K562 (cell line): ENCODE measurements at regions not wholly inside any gene's neighbourhood (a gene's known extent, or its start where the extent isn't known, plus 50 kb on each side); places are given as distances from the start of the nearest gene placed in this dataset.

Experiments
- ATAC-seq: fragments of 200-7000 bp; cut with Tn5 transposase; 3 replicates; pipeline ENCODE4 v1.9.1; 2020; ENCODE audit warnings: moderate library complexity
- BruUV-seq: library from RNA; stranded (reverse); fragments of 400-500 nt; replicated peaks from 2 replicates; lab custom pipeline; 2021; lab: Mats Ljungman, UMichigan
- CTCF ChIA-PET: fragments of 300-600 bp; formaldehyde crosslinking; extraction: SDS; loops from one replicate; lab custom pipeline; 2021; ENCODE audit warnings: low intra/inter-chr PET ratio; lab: Yijun Ruan, JAX
- POLR2A ChIA-PET: fragments of 300-600, 350-650 bp; sonication (Branson Sonifier 250); formaldehyde crosslinking; extraction: SDS; loops from one replicate; lab custom pipeline; 2021; ENCODE audit warnings: antibody characterized with exemption, inconsistent platforms; lab: Yijun Ruan, JAX
- DNase-seq, 4 experiments: peaks; one replicate each; pipeline versions ENCODE4 v3.0.0 to v3.0.0-alpha.2; 2011 to 2018; ENCODE audit warnings: low spot score in 3 of 4, mixed read lengths in 3 of 4; ENCODE audit errors: extremely low read depth in 1 of 4
- FAIRE-seq: peaks from 2 replicates; lab custom pipeline; 2011; peaks lifted over from hg19 to GRCh38; lab: Jason Lieb, UNC
- H2AFZ ChIP-seq: 2 replicates; pipeline ENCODE4 v1.6.0; 2011; ENCODE audit warnings: low read depth, low read length, control low read depth, inconsistent platforms
- H3K27ac ChIP-seq: fragments of 200-600 bp; 3 replicates; pipeline ENCODE4 v1.8.0; 2011; ENCODE audit warnings: low read depth, mild to moderate bottlenecking, control low read depth, inconsistent platforms, low read length, moderate library complexity, mixed read lengths; ENCODE audit errors: extremely low read depth
- H3K27me3 ChIP-seq, 2 experiments: fragments of 300-600 bp in 1 of 2; 2 replicates in 1 of 2; 3 replicates in 1 of 2; pipeline versions ENCODE4 v1.6.0 to v1.8.0; 2011; ENCODE audit warnings: inconsistent platforms in 2 of 2, low read length in 2 of 2, mild to moderate bottlenecking in 1 of 2, mixed read lengths in 1 of 2, moderate library complexity in 1 of 2; ENCODE audit not compliant: control insufficient read depth in 2 of 2, insufficient read depth in 2 of 2
- H3K36me3 ChIP-seq: fragments of 300-600 bp; 3 replicates; pipeline ENCODE4 v1.8.0; 2011; ENCODE audit warnings: mild to moderate bottlenecking, low read length, inconsistent platforms; ENCODE audit not compliant: control insufficient read depth, insufficient read depth
- H3K4me1 ChIP-seq, 2 experiments: fragments of 200-600 bp in 1 of 2; replicated peaks in 1 of 2; 2 replicates in 1 of 2; 3 replicates in 1 of 2; pipeline versions ENCODE4 v1.5.1 to v1.8.0; 2011; ENCODE audit warnings: inconsistent platforms in 2 of 2, low read length in 2 of 2, mild to moderate bottlenecking in 1 of 2, mixed read lengths in 1 of 2, moderate library complexity in 1 of 2; ENCODE audit not compliant: control insufficient read depth in 2 of 2, insufficient read depth in 2 of 2
- H3K4me2 ChIP-seq: 2 replicates; pipeline ENCODE4 v1.6.1; 2011; ENCODE audit warnings: low read length, control low read depth, inconsistent platforms, mixed read lengths; ENCODE audit not compliant: insufficient read depth
- H3K4me3 ChIP-seq: fragments of 200-600 bp; sonication (generic), shearing (Covaris generic); 2 replicates; pipeline ENCODE4 v1.5.1; 2016; ENCODE audit warnings: control low read depth, inconsistent platforms
- H3K79me2 ChIP-seq: fragments of 200-600 bp; 3 replicates; pipeline ENCODE4 v1.8.0; 2011; ENCODE audit warnings: low read length, inconsistent platforms; ENCODE audit not compliant: control insufficient read depth, insufficient read depth
- H3K9ac ChIP-seq, 2 experiments: 2 replicates each; pipeline versions ENCODE4 v1.6.0 to v1.6.1; 2011; ENCODE audit warnings: low read depth in 2 of 2, low read length in 2 of 2, control low read depth in 1 of 2, inconsistent platforms in 1 of 2, mild to moderate bottlenecking in 1 of 2, mixed read lengths in 1 of 2; ENCODE audit not compliant: insufficient read depth in 1 of 2
- H3K9me1 ChIP-seq: one replicate; pipeline ENCODE4 v1.6.0; 2011; ENCODE audit warnings: inconsistent platforms, mild to moderate bottlenecking, low read length, moderate library complexity; ENCODE audit not compliant: control insufficient read depth, insufficient read depth
- H3K9me3 ChIP-seq: replicated peaks from 2 replicates; pipeline ENCODE4 v1.5.1; 2011; ENCODE audit warnings: low read depth, low read length, inconsistent platforms; ENCODE audit not compliant: control insufficient read depth, insufficient read depth
- H4K20me1 ChIP-seq: replicated peaks from 2 replicates; pipeline ENCODE4 v1.6.1; 2011; ENCODE audit warnings: low read length, inconsistent platforms, mixed read lengths; ENCODE audit not compliant: control insufficient read depth, insufficient read depth
- KLF1 ChIP-seq: fragments of 450-650 bp; IDR thresholded peaks from 2 replicates; pipeline ENCODE4 v1.6.1; 2016; ENCODE audit warnings: missing genetic modification characterization, missing compliant biosample characterization
- LCOR ChIP-seq: sonication (generic); formaldehyde crosslinking; IDR thresholded peaks from 2 replicates; pipeline ENCODE4 v1.8.0; 2022; ENCODE audit warnings: mild to moderate bottlenecking, missing genetic modification reagents
- MTA2 ChIP-seq: fragments of 450-650 bp; IDR thresholded peaks from 2 replicates; pipeline ENCODE4 v1.6.1; 2016; ENCODE audit warnings: low read depth
- POU5F1 ChIP-seq: fragments of 150-350 bp; IDR thresholded peaks from 2 replicates; pipeline ENCODE4 v1.6.1; 2014; ENCODE audit warnings: borderline replicate concordance, low read length, low read depth, mild to moderate bottlenecking; ENCODE audit not compliant: partially characterized antibody
- PRPF4 ChIP-seq: fragments of 200-400 bp; formaldehyde crosslinking; IDR thresholded peaks from one replicate; pipeline ENCODE4 v1.6.1; 2017; ENCODE audit warnings: low read length, low read depth, mild to moderate bottlenecking; ENCODE audit not compliant: insufficient read depth, poor library complexity, severe bottlenecking
- SLC30A9 ChIP-seq: fragments of 250-450 bp; sonication (Bioruptor Pico); IDR thresholded peaks from 2 replicates; pipeline ENCODE4 v1.8.0; 2022; ENCODE audit warnings: mild to moderate bottlenecking, moderate library complexity
- TAF1 ChIP-seq: IDR thresholded peaks from 2 replicates; pipeline ENCODE4 v1.6.1; 2011; ENCODE audit warnings: mild to moderate bottlenecking, low read length, moderate library complexity; ENCODE audit not compliant: insufficient read depth, control insufficient read depth, severe bottlenecking; ENCODE audit errors: extremely low read depth
- XRCC3 ChIP-seq: fragments of 450-650 bp; IDR thresholded peaks from 2 replicates; pipeline ENCODE4 v1.6.1; 2017; ENCODE audit warnings: mild to moderate bottlenecking, moderate library complexity
- ZBTB7A ChIP-seq: IDR thresholded peaks from 2 replicates; pipeline ENCODE4 v1.6.1; 2011; ENCODE audit warnings: low read depth, mild to moderate bottlenecking, low read length, moderate library complexity, borderline replicate concordance; ENCODE audit not compliant: control insufficient read depth
- ZNF347 ChIP-seq: fragments of 450-650 bp; formaldehyde crosslinking; IDR thresholded peaks from 2 replicates; pipeline ENCODE4 v1.4.0; 2020; ENCODE audit warnings: low read depth, mild to moderate bottlenecking, moderate library complexity
- ZNF561 ChIP-seq: fragments of 450-650 bp; formaldehyde crosslinking; conservative IDR thresholded peaks from 2 replicates; pipeline ENCODE4 v1.4.0; 2020; ENCODE audit warnings: mild to moderate bottlenecking, moderate library complexity
- WGBS: fragments of 100-300 bp; shearing (Covaris generic); methylation state at CpG from one replicate; pipeline ENCODE4 v1.1.6; 2016; ENCODE audit warnings: low coverage, mixed read lengths; ENCODE audit not compliant: insufficient coverage; ENCODE audit errors: missing lambda C conversion rate; 5-methylcytosine and 5-hydroxymethylcytosine counted together
- in situ Hi-C: fragments of 300-500 bp; cut with MboI; formaldehyde crosslinking; loops from 4 replicates; pipeline ENCODE4 v1.15.0; 2018; ENCODE audit warnings: inconsistent platforms, mixed read lengths
- intact Hi-C: fragments of 100-400 bp; cut with micrococcal nuclease; formaldehyde crosslinking; loops from 2 replicates; pipeline ENCODE4 v1.14.2; 2022
- TF ChIP-seq, protein P1 (sequence below): sonication (generic); formaldehyde crosslinking; IDR thresholded peaks from 2 replicates; pipeline ENCODE4 v1.8.0; 2022; ENCODE audit warnings: missing genetic modification reagents, mild to moderate bottlenecking, borderline replicate concordance
- TF ChIP-seq, protein P2 (sequence below): fragments of 250-450 bp; sonication (Bioruptor Pico); IDR thresholded peaks from 2 replicates; pipeline ENCODE4 v1.5.0; 2021; ENCODE audit warnings: mild to moderate bottlenecking, borderline replicate concordance

DNA sequence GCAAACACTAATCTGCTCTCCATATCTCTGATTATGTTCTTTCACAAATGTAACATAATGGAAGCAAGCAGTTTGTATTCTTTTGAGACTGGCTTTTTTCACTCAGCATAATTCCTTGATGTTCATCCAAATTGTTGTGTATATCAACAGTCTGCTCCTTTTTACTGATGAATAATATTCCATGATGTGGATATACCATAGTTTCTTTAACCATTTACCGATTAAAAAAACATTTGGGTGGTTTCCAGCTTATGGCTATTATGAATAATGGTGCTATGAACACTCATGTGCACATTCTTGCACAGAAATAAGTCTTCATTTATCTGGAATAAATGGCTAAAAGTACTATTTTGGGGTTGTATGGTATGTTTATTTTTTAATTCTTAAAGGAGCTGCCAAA, 708.9 kb downstream of the RFPL4B start:
- ChIA-PET POLR2A (interaction anchor here (0.8 kb wide), 1 partner anchor 10 kb away, joined by 3 read pairs; no protein-coding TSS in a partner anchor), CTCF (no interaction called here)
- Histone ChIP-seq H3K27ac (no peak overlapping the region), H3K9me3 (no peaks in the 10 kb centered on the region), H3K27me3 (no peaks in the 10 kb centered on the region), H4K20me1 (no peaks in the 10 kb centered on the region), H3K4me2 (no peak overlapping the region), H3K36me3 (no peaks in the 10 kb centered on the region), H3K9ac (no peak overlapping the region), H3K4me1 (no peaks in the 10 kb centered on the region), H3K4me3 (no peak overlapping the region), H2AFZ (no peak overlapping the region), H3K79me2 (no peaks in the 10 kb centered on the region), H3K9me1 (no peaks in the 10 kb centered on the region)
- no TSS peak for BruUV-seq
- ATAC-seq (no peak), DNase-seq (no peak), FAIRE-seq (no peak)
- in situ Hi-C loops: no loop called here
- WGBS: 0% methylated on average over 1 of the region's 1 CpG
- TF ChIP-seq TAF1 (no peak), ZNF347 (no peak), KLF1 (tag) (no peak), MTA2 (no peak), LCOR (CRISPR knock-in tag) (no peak), SLC30A9 (CRISPR knock-in tag) (no peak), POU5F1 (no peak), PRPF4 (no peak), ZBTB7A (no peak), ZNF561 (CRISPR knock-in tag) (no peak), XRCC3 (no peak)
- TF ChIP-seq, protein P1, sequence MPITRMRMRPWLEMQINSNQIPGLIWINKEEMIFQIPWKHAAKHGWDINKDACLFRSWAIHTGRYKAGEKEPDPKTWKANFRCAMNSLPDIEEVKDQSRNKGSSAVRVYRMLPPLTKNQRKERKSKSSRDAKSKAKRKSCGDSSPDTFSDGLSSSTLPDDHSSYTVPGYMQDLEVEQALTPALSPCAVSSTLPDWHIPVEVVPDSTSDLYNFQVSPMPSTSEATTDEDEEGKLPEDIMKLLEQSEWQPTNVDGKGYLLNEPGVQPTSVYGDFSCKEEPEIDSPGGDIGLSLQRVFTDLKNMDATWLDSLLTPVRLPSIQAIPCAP (CRISPR knock-in tag): no peak
- TF ChIP-seq, protein P2, sequence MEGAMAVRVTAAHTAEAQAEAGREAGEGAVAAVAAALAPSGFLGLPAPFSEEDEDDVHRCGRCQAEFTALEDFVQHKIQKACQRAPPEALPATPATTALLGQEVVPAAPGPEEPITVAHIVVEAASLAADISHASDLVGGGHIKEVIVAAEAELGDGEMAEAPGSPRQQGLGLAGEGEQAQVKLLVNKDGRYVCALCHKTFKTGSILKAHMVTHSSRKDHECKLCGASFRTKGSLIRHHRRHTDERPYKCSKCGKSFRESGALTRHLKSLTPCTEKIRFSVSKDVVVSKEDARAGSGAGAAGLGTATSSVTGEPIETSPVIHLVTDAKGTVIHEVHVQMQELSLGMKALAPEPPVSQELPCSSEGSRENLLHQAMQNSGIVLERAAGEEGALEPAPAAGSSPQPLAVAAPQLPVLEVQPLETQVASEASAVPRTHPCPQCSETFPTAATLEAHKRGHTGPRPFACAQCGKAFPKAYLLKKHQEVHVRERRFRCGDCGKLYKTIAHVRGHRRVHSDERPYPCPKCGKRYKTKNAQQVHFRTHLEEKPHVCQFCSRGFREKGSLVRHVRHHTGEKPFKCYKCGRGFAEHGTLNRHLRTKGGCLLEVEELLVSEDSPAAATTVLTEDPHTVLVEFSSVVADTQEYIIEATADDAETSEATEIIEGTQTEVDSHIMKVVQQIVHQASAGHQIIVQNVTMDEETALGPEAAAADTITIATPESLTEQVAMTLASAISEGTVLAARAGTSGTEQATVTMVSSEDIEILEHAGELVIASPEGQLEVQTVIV: no peak
- intact Hi-C loops: no loop called here
